ENCODE measurements at regions not wholly inside any gene's neighbourhood (a gene's known extent, or its start where the extent isn't known, plus 50 kb on each side); places are given as distances from the start of the nearest gene placed in this dataset.

GRCh38 chr9:1335174-1335573, 285.0 kb downstream of the DMRT2 start:
- H3K27me3 ChIP-seq (ENCODE audit: control insufficient read depth, insufficient read depth, low read length), result peaks cover 4% of the 10 kb centered on the region
- H3K9ac ChIP-seq (ENCODE audit: low read depth, low read length), result no peak overlapping the region
- no peaks in the 10 kb centered on the region for H3K4me1 ChIP-seq (ENCODE audit: control insufficient read depth, insufficient read depth, low read length)
- H3K9me3 ChIP-seq (replicated peaks; ENCODE audit: low read length), result no peaks in the 10 kb centered on the region
- no peaks in the 10 kb centered on the region for H3K36me3 ChIP-seq (ENCODE audit: insufficient read depth, low read length)
- no peak overlapping the region for H3K4me3 ChIP-seq (ENCODE audit: low read length)
- H3K4me2 ChIP-seq (ENCODE audit: low read length), result no peak overlapping the region

GRCh38 chr9:1337169-1337568, 287.0 kb downstream of the DMRT2 start:
- H3K36me3 ChIP-seq (ENCODE audit: insufficient read depth, low read length), result no peaks in the 10 kb centered on the region
- H3K4me3 ChIP-seq (ENCODE audit: low read length), result no peak overlapping the region
- no peak overlapping the region for H3K4me2 ChIP-seq (ENCODE audit: low read length)
- peaks cover 4% of the 10 kb centered on the region for H3K27me3 ChIP-seq (ENCODE audit: control insufficient read depth, insufficient read depth, low read length)
- no peaks in the 10 kb centered on the region for H3K9me3 ChIP-seq (replicated peaks; ENCODE audit: low read length)
- H3K9ac ChIP-seq (ENCODE audit: low read depth, low read length), result no peak overlapping the region
- no peaks in the 10 kb centered on the region for H3K4me1 ChIP-seq (ENCODE audit: control insufficient read depth, insufficient read depth, low read length)

- Histone ChIP-seq H3K4me3 (ENCODE audit: low read length) (no peak overlapping the region), H3K36me3 (ENCODE audit: insufficient read depth, low read length) (no peaks in the 10 kb centered on the region), H3K9me3 (replicated peaks; ENCODE audit: low read length) (no peaks in the 10 kb centered on the region), H3K4me2 (ENCODE audit: low read length) (no peak overlapping the region), H3K4me1 (ENCODE audit: control insufficient read depth, insufficient read depth, low read length) (no peaks in the 10 kb centered on the region), H3K9ac (ENCODE audit: low read depth, low read length) (no peak overlapping the region), H3K27me3 (ENCODE audit: control insufficient read depth, insufficient read depth, low read length) (no peaks in the 10 kb centered on the region)
These were observed 290.2 kb downstream of the DMRT2 start for GRCh38 chr9:1340390-1340789.

GRCh38 chr9:1353291-1353690, 303.1 kb downstream of the DMRT2 start:
- Histone ChIP-seq H3K4me2 (ENCODE audit: low read length) (no peak overlapping the region), H3K4me1 (ENCODE audit: control insufficient read depth, insufficient read depth, low read length) (no peaks in the 10 kb centered on the region), H3K4me3 (ENCODE audit: low read length) (no peak overlapping the region), H3K36me3 (ENCODE audit: insufficient read depth, low read length) (no peaks in the 10 kb centered on the region), H3K27me3 (ENCODE audit: control insufficient read depth, insufficient read depth, low read length) (peaks cover 6% of the 10 kb centered on the region), H3K9me3 (replicated peaks; ENCODE audit: low read length) (no peaks in the 10 kb centered on the region), H3K9ac (ENCODE audit: low read depth, low read length) (no peak overlapping the region)

GRCh38 chr9:1354086-1354485, 303.9 kb downstream of the DMRT2 start:
- Histone ChIP-seq H3K4me3 (ENCODE audit: low read length) (no peak overlapping the region), H3K36me3 (ENCODE audit: insufficient read depth, low read length) (no peaks in the 10 kb centered on the region), H3K9ac (ENCODE audit: low read depth, low read length) (no peak overlapping the region), H3K4me1 (ENCODE audit: control insufficient read depth, insufficient read depth, low read length) (no peaks in the 10 kb centered on the region), H3K9me3 (replicated peaks; ENCODE audit: low read length) (no peaks in the 10 kb centered on the region), H3K4me2 (ENCODE audit: low read length) (no peak overlapping the region), H3K27me3 (ENCODE audit: control insufficient read depth, insufficient read depth, low read length) (peaks cover 6% of the 10 kb centered on the region)

- Histone ChIP-seq H3K4me2 (ENCODE audit: low read length) (no peak overlapping the region), H3K36me3 (ENCODE audit: insufficient read depth, low read length) (no peaks in the 10 kb centered on the region), H3K9ac (ENCODE audit: low read depth, low read length) (no peak overlapping the region), H3K9me3 (replicated peaks; ENCODE audit: low read length) (no peaks in the 10 kb centered on the region), H3K27me3 (ENCODE audit: control insufficient read depth, insufficient read depth, low read length) (peaks cover 6% of the 10 kb centered on the region), H3K4me1 (ENCODE audit: control insufficient read depth, insufficient read depth, low read length) (no peaks in the 10 kb centered on the region), H3K4me3 (ENCODE audit: low read length) (no peak overlapping the region)
These were observed 304.4 kb downstream of the DMRT2 start for GRCh38 chr9:1354606-1355005.

- no peaks in the 10 kb centered on the region for H3K9me3 ChIP-seq (replicated peaks; ENCODE audit: low read length)
- H3K9ac ChIP-seq (ENCODE audit: low read depth, low read length), result no peak overlapping the region
- H3K4me2 ChIP-seq (ENCODE audit: low read length), result no peak overlapping the region
- no peak overlapping the region for H3K4me3 ChIP-seq (ENCODE audit: low read length)
- H3K4me1 ChIP-seq (ENCODE audit: control insufficient read depth, insufficient read depth, low read length), result no peaks in the 10 kb centered on the region
- H3K36me3 ChIP-seq (ENCODE audit: insufficient read depth, low read length), result no peaks in the 10 kb centered on the region
- H3K27me3 ChIP-seq (ENCODE audit: control insufficient read depth, insufficient read depth, low read length), result peaks cover 6% of the 10 kb centered on the region
These were observed 305.5 kb downstream of the DMRT2 start for GRCh38 chr9:1355656-1356055.

- Histone ChIP-seq H3K9me3 (replicated peaks; ENCODE audit: low read length) (no peaks in the 10 kb centered on the region), H3K4me1 (ENCODE audit: control insufficient read depth, insufficient read depth, low read length) (no peaks in the 10 kb centered on the region), H3K27me3 (ENCODE audit: control insufficient read depth, insufficient read depth, low read length) (no peaks in the 10 kb centered on the region), H3K4me2 (ENCODE audit: low read length) (no peak overlapping the region), H3K4me3 (ENCODE audit: low read length) (no peak overlapping the region), H3K36me3 (ENCODE audit: insufficient read depth, low read length) (no peaks in the 10 kb centered on the region), H3K9ac (ENCODE audit: low read depth, low read length) (no peak overlapping the region)
These were observed 312.7 kb downstream of the DMRT2 start for GRCh38 chr9:1362845-1363244.

GRCh38 chr9:1366276-1366675, 316.1 kb downstream of the DMRT2 start:
- Histone ChIP-seq H3K27me3 (ENCODE audit: control insufficient read depth, insufficient read depth, low read length) (no peaks in the 10 kb centered on the region), H3K36me3 (ENCODE audit: insufficient read depth, low read length) (no peaks in the 10 kb centered on the region), H3K4me1 (ENCODE audit: control insufficient read depth, insufficient read depth, low read length) (no peaks in the 10 kb centered on the region), H3K9ac (ENCODE audit: low read depth, low read length) (no peak overlapping the region), H3K9me3 (replicated peaks; ENCODE audit: low read length) (no peaks in the 10 kb centered on the region), H3K4me2 (ENCODE audit: low read length) (no peak overlapping the region), H3K4me3 (ENCODE audit: low read length) (no peak overlapping the region)

GRCh38 chr9:1369297-1369696, 319.1 kb downstream of the DMRT2 start:
- Histone ChIP-seq H3K4me2 (ENCODE audit: low read length) (no peak overlapping the region), H3K4me3 (ENCODE audit: low read length) (no peak overlapping the region), H3K27me3 (ENCODE audit: control insufficient read depth, insufficient read depth, low read length) (no peaks in the 10 kb centered on the region), H3K9me3 (replicated peaks; ENCODE audit: low read length) (no peaks in the 10 kb centered on the region), H3K9ac (ENCODE audit: low read depth, low read length) (no peak overlapping the region), H3K4me1 (ENCODE audit: control insufficient read depth, insufficient read depth, low read length) (no peaks in the 10 kb centered on the region), H3K36me3 (ENCODE audit: insufficient read depth, low read length) (no peaks in the 10 kb centered on the region)

GRCh38 chr9:1373445-1373844, 323.3 kb downstream of the DMRT2 start:
- H3K4me3 ChIP-seq (ENCODE audit: low read length), result no peak overlapping the region
- no peaks in the 10 kb centered on the region for H3K9me3 ChIP-seq (replicated peaks; ENCODE audit: low read length)
- H3K36me3 ChIP-seq (ENCODE audit: insufficient read depth, low read length), result no peaks in the 10 kb centered on the region
- H3K9ac ChIP-seq (ENCODE audit: low read depth, low read length), result no peak overlapping the region
- no peak overlapping the region for H3K4me2 ChIP-seq (ENCODE audit: low read length)
- H3K4me1 ChIP-seq (ENCODE audit: control insufficient read depth, insufficient read depth, low read length), result no peaks in the 10 kb centered on the region
- no peaks in the 10 kb centered on the region for H3K27me3 ChIP-seq (ENCODE audit: control insufficient read depth, insufficient read depth, low read length)

GRCh38 chr9:1383899-1384455, 333.8 kb downstream of the DMRT2 start:
- H3K36me3 ChIP-seq (ENCODE audit: insufficient read depth, low read length), result no peaks in the 10 kb centered on the region
- H3K27me3 ChIP-seq (ENCODE audit: control insufficient read depth, insufficient read depth, low read length), result no peaks in the 10 kb centered on the region
- no peak overlapping the region for H3K9ac ChIP-seq (ENCODE audit: low read depth, low read length)
- H3K4me3 ChIP-seq (ENCODE audit: low read length), result no peak overlapping the region
- no peaks in the 10 kb centered on the region for H3K9me3 ChIP-seq (replicated peaks; ENCODE audit: low read length)
- no peak overlapping the region for H3K4me2 ChIP-seq (ENCODE audit: low read length)
- no peaks in the 10 kb centered on the region for H3K4me1 ChIP-seq (ENCODE audit: control insufficient read depth, insufficient read depth, low read length)
